Spleen (tissue), 7 donors: ENCODE measurements at regions not wholly inside any gene's neighbourhood (a gene's known extent, or its start where the extent isn't known, plus 50 kb on each side); places are given as distances from the start of the nearest gene placed in this dataset.

Source experiments
- POLR2A ChIP-seq, 3 donors: fragments of 450-650 bp; IDR thresholded peaks; one replicate each; pipeline ENCODE4 v1.5.1; 2017; ENCODE audit warnings: antibody characterized with exemption in 3 of 3, mild to moderate bottlenecking in 1 of 3
- POLR2AphosphoS5 ChIP-seq, 3 donors: sonication (generic); formaldehyde crosslinking; IDR thresholded peaks; one replicate each; pipeline ENCODE4 v1.5.1; 2017; ENCODE audit warnings: antibody characterized with exemption in 3 of 3
- TF ChIP-seq, protein P1 (sequence below), 11 experiments: fragments of 200-600 bp in 7 of 11; fragments of 450-650 bp in 4 of 11; sonication (generic) in 4 of 11; IDR thresholded peaks in 8 of 11; conservative IDR thresholded peaks in 3 of 11; 1 replicate in 7 of 11; 2 replicates in 4 of 11; pipeline versions ENCODE4 v1.4.0 to v1.8.0; 2016 to 2021; ENCODE audit warnings: antibody characterized with exemption in 11 of 11, inconsistent platforms in 4 of 11, mild to moderate bottlenecking in 1 of 11
- donor health status: DM: no; HTN: no; CAD: no; lungs with moderate emphysema.
- donor health status: DM: no; HTN: no; CAD: no.
- donor health status: DM: no; HTN: no; CAD: no.

DNA sequence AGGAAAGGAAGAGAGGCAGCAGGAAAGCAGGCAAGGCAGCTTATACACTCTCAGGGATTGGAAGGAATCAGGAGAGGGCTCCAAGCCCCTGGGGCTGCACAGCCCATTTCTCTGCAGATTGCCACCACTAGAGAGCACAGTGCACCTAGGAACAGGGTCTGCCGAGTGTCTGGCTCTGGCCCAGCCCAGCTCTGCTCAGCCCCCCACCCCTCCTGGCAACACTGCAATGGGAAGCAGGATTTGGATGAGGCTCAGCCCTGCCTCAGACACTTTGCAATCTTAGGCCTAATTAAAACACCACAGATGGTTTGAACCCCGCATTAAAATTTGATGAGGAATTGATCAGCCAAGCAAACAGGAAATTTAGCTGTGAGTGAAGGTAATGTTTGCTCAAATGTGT, 252.7 kb downstream of the DHX35 start:
- TF ChIP-seq, protein P1, sequence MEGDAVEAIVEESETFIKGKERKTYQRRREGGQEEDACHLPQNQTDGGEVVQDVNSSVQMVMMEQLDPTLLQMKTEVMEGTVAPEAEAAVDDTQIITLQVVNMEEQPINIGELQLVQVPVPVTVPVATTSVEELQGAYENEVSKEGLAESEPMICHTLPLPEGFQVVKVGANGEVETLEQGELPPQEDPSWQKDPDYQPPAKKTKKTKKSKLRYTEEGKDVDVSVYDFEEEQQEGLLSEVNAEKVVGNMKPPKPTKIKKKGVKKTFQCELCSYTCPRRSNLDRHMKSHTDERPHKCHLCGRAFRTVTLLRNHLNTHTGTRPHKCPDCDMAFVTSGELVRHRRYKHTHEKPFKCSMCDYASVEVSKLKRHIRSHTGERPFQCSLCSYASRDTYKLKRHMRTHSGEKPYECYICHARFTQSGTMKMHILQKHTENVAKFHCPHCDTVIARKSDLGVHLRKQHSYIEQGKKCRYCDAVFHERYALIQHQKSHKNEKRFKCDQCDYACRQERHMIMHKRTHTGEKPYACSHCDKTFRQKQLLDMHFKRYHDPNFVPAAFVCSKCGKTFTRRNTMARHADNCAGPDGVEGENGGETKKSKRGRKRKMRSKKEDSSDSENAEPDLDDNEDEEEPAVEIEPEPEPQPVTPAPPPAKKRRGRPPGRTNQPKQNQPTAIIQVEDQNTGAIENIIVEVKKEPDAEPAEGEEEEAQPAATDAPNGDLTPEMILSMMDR (IDR thresholded peaks at IDR 0.05 in 8 of 11, conservative IDR thresholded peaks at IDR 0.05 in 3 of 11) = no peak
- TF ChIP-seq POLR2AphosphoS5 (IDR thresholded peaks at IDR 0.05) = no peak
- no peak for TF ChIP-seq POLR2A (IDR thresholded peaks at IDR 0.05)
